Skin epidermis (tissue), 12 donors: ENCODE measurements at regions not wholly inside any gene's neighbourhood (a gene's known extent, or its start where the extent isn't known, plus 50 kb on each side); places are given as distances from the start of the nearest gene placed in this dataset.
"Not testable (repeated sequence)": the region's sequence is repeated elsewhere in the genome, so short reads cannot be mapped to it uniquely, and the experiment has no call there.

Experiments
- H3K27ac ChIP-seq, 21 experiments: fragments of 200-600 bp; sonication (generic) in 11 of 21; one replicate each; pipeline ENCODE4 v1.5.0; 2020; ENCODE audit warnings: mild to moderate bottlenecking in 3 of 21, inconsistent platforms in 2 of 21, moderate library complexity in 2 of 21
- H3K4me3 ChIP-seq, 7 experiments: fragments of 200-600 bp; sonication (generic) in 2 of 7; one replicate each; pipeline ENCODE4 v1.5.0; 2020; ENCODE audit warnings: inconsistent platforms in 2 of 7, mild to moderate bottlenecking in 2 of 7, moderate library complexity in 1 of 7

DNA sequence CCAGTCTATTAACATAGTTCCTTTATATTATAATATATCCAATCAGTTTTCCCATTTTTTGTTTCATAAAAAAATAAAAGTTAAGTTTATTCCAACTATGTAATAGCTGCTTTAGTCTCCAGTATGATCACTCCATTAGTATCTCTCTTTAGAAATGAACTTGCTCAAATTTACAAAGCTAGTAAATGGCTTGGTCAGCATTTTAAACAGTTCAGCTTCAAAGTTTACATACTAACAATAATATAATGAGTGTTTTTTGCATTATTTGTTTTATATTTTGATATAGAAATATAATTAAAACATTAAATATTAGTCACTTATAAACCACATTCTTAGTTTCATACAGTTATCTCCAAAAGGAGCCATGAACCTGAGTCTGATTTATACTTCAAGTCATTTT lies 1073.8 kb downstream of the SLITRK5 start:
- H3K27ac ChIP-seq, result no peak overlapping the region
- no peak overlapping the region for H3K4me3 ChIP-seq

DNA sequence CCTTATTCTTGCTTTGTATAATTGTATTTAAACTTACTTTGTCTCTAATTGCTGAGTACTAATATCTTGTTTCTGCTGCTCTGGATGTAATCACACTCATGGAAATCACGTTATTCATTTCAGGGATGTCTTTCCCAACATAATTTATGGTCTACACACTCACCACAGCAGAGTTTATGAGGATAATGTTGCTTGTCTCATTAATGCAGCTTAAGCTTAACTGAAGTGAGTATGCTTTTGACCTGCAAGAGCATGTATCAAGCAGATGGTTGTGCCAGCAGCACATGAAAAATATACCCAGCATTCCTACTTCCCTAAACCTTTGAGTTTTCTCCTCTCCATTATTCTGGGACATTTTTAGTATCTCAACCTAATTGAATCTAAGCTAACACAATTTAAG lies 1080.9 kb downstream of the SLITRK5 start:
- no peak overlapping the region for H3K27ac ChIP-seq
- H3K4me3 ChIP-seq, result no peak overlapping the region

DNA sequence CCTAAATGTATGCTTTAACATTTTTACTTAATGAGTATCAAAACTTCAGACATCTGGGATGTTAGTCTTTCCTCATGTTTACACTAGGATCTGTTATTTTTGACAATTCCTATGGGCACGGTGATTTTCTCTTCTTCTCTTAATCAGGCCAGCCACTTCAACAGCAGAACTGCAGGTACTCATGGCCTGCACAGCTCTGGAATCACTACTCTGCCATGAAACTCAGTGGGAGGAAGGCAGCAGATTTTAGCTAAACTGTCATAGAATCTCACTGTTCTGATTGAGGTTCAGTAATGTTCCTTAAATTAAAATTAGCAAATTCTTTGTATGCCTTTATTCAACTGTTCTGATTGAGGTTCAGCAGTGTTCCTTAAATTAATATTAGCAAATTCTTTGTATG lies 1083.0 kb downstream of the SLITRK5 start:
- H3K4me3 ChIP-seq, result no peak overlapping the region

DNA sequence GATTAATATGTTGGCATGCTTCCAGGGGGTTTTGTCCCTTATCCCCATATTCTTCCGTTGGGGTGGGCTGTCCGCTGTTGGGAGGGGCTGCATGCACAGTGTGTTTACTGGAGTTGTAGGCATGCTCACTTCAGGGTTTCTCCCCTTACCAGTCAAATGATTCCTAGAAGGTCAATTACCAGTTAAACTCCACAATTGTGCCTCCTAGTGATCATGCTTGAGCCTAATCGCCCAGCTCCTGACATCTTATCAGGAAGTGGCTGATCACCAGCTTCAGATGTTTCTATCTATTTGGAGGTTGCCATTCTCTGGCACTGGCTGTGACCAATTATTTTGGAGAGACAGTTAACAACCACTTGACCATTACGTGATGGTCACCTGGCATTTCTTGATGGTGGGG lies 1090.0 kb downstream of the SLITRK5 start:
- no peak overlapping the region for H3K4me3 ChIP-seq

More for the DNA sequence above, 1083.0 kb downstream of the SLITRK5 start:
- no peak overlapping the region for H3K27ac ChIP-seq

DNA sequence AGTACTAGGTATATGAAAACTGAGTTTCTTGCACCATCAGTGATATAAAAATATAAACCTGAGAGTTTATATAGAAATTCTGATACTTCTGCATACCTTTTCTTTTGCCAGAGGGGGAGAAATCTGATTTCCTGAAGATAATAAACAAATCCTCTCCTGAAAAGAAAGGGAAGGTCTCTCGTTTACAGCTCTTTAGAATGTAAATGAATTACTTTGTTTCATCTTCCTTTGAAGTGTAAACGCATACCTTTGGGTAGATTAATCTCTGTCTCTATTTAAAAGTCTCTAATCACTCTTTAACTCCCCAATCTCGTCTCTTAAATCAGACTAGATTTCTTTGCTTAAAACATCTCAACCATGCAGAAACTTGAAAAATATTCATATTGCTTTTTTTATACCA lies 1092.9 kb downstream of the SLITRK5 start:
- Histone ChIP-seq H3K4me3 (no peak overlapping the region), H3K27ac (no peak overlapping the region)

More for the DNA sequence above, 1090.0 kb downstream of the SLITRK5 start:
- H3K27ac ChIP-seq, result no peak overlapping the region

DNA sequence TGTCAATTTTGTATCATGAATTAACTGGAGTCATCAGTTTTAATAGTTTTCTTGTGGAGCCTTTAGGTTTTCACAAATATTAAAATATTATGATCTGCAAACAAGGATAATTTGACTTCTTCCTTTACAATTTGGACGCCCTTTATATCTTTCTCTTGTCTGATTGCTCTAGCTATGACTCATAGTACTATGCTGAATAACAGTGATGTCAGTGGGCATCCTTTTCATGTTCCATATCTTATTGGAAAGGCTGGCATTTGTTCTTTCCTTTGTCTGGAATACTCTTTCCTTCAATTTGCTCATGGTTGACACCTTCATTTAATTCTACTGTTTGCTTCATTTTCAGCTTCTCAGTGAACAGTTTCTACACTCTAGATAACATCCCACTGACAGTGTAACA lies 1129.3 kb downstream of the SLITRK5 start:
- Histone ChIP-seq H3K4me3 (no peak overlapping the region), H3K27ac (no peak overlapping the region)

DNA sequence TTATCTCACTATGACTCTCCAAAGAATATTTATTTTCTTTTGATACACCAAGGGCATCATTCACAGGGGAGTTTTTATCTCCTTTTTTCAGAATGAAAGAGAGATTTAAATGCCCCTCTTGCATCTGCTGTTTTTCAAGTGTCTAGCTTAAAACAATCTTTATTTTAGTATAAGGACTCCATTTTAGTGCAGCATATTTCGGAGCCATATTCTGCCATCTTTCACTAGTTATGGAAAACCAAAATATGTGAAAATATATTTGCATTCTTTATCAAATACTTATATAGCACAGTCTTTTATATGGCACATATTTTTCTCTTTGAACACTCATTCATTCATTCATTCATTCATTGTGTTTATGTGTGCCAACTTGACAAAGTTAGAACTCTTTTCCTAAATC lies 1130.2 kb downstream of the SLITRK5 start:
- H3K4me3 ChIP-seq, result no peak overlapping the region
- no peak overlapping the region for H3K27ac ChIP-seq

DNA sequence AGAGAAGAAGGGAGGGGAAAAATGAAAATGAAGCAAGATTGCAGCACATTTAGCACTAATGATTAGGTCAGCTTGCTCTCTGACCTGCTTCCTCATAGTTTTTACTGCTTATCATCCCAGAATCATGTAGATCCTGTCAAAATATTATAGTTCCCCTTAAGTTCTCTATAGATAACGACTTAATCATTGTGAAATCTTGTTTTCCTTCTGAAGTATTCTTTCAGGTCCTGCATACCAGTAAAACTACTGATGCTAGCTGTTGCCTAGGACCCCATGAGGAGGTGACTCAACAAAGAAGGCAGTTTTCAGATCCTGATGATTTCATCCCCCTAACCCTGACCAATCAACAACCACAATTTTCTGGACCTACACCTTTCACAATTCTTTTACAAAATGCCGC lies 1131.7 kb downstream of the SLITRK5 start:
- no peak overlapping the region for H3K4me3 ChIP-seq
- no peak overlapping the region for H3K27ac ChIP-seq

DNA sequence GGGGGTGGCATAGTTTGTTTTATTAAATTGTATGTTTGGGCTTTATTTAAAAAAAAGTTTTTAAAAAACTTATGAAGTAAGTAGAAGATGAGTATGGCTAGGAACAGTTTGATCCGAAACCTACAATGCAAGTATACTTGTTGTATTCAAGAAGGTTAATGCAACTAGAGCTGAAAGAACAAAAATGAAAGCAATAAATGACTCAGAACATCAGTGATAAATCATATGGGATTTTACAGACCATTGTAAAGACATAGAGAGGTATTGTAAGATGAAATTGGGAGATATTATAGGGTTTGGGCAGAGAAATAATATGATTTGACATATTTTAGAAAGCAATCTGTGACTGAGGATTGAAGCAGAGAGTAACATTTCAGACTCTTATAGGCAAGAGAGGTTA lies 1135.3 kb downstream of the SLITRK5 start:
- H3K4me3 ChIP-seq, result no peak overlapping the region
- no peak overlapping the region for H3K27ac ChIP-seq

DNA sequence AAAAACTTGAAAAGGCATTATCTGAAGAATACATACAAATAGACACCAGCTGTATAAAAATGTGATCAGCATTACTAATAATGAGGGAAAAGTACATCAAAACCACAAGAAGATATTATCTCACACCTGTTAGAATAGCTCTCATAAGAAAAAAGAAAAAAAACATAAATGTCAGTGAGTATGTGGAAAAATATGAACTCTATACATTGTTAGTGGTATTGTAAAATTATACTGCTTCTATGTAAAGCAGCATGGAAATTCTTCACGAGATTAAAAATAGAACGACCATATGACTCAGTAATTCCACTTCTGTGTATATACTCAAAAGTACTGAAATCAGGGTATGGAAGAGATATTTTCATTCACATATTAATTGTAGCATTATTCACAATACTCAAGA lies 1146.4 kb downstream of the SLITRK5 start:
- Histone ChIP-seq H3K27ac (no peak overlapping the region), H3K4me3 (no peak overlapping the region)

DNA sequence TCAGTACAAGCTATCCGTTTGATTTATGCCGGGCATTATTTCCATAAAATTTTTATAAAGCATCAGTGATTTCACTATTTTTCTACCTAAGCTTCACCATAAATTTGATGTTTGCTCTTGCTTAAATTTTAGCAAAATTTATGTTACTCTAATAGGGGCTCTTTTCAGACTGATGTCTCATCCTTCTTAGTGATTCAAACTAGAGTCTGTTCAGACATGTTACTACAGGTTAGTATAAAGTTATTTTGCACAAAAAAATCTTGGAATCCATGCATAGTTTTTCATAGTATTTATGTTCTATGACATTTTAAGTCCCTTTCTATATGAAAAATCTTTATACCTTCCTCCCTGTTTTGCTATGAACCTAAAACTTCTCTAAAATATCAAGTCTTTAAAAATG lies 1151.9 kb downstream of the SLITRK5 start:
- no peak overlapping the region for H3K4me3 ChIP-seq
- H3K27ac ChIP-seq, result no peak overlapping the region

DNA sequence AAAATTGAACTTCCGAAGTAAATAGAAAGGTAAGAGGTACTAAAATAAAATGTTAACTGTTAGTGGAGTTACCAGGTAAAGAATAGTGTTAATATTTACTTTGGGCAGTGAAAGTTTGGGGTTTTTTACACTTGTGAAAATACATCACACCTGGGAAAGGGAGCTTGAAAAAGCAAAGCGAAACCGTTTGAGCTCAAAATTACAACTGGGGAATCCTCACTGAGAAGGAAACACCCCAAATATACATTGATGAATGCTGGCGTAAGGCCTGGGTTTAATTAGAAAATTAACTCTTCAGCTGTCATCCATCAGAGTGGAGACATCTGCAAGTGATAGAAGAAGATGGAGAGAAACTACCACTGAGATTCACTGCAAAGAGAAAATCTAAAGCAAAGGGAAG lies 1153.0 kb downstream of the SLITRK5 start:
- Histone ChIP-seq H3K27ac (no peak overlapping the region), H3K4me3 (no peak overlapping the region)

DNA sequence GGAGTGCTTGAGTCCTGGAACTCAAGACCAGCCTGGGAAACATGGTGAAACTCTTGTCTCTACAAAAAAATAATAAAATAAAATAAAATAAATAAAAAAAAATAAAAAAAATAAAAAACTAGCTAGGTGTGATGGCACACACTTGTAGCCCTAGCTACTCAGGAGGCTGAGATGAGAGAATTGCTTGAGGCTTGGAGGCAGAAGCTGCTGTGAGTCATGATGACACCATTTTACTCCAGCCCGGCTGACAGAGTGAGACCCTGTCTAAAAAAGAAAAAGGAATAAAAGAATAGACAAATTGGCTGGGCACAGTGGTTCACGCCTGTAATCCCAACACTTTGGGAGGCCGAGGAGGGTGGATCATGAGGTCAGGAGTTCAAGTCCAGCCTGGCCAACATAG lies 1168.9 kb downstream of the SLITRK5 start:
- Histone ChIP-seq H3K4me3 (no peak overlapping the region), H3K27ac (no peak overlapping the region)

DNA sequence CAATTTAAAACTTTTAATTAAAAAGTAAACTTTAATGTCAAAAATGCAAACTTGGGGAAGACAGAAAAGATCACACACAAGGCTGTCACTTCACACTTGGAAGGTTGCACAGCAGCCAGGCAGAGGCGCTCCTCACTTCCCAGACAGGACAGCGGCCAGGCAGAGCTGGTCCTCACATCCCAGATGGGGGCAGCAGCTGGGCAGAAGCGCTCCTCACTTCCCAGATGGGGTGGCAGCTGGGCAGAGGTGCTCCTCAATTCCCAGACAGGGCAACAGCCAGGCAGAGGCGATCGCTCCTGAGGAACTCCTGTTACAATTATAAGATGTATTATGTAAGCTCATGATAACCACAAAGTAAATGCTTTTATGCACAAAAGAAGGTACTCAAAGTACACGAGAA lies 1181.1 kb downstream of the SLITRK5 start:
- H3K27ac ChIP-seq, H3K4me3 ChIP-seq: not testable (repeated sequence)

DNA sequence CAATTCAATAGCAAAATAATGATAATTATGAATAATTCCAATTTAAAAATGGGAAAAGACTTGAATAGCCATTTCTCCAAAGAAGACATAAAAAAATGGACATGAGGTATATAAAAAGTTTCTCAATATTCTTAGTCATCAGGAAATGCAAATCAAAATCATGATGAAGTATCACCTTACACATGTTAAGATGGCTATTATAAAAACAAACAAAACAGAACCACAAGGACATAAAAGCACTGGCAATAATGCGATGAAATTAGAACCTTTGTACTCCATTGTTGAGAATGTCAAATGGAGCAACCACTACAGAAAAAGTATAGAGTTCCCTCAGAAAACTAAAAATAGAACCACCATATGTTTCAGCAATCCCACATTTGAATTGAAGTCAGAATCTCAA lies 1186.1 kb downstream of the SLITRK5 start:
- Histone ChIP-seq H3K27ac (no peak overlapping the region), H3K4me3 (no peak overlapping the region)

DNA sequence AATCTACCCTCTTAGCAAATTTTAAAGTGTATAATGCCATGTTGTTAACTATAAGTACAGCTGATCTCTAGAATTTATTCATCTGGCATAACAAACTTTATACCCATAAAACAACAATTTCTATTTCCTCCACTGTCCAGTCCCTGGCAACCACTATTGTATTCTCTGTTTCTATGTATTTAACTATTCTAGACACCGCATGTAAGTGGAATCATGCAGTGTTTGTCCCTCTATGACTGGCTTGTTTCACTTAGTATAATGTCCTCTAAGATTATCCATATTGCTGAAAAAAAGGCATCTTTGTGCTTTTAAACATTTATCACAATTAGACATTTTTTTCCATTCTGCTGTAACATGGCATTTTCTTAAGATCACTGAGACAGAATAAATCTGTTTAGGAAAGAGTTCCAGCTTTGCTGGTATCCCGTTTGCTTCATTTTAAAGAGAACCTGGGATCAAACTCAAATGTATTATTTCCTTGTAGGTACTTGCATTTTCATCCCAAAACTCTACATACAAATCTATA lies 1191.0 kb downstream of the SLITRK5 start:
- H3K4me3 ChIP-seq, result no peak overlapping the region
- H3K27ac ChIP-seq, result no peak overlapping the region

DNA sequence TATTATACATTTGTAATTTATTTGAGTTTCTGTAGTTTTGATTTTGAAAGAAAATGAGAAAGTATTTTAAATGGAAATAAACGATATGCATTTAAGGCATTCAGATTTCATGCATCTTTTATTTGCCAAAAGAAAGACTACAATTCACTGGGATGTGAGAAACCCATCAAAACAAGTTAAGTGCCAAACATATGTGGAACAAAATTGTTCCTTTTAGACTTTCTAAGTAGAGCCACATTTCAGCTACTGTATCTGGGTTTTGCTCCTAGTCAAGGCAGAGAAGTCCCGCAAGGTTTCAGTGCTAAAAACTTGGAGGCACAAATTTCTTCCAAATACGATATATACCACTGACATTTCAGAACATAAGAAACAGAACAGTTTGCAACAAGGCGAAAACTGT lies 1191.9 kb downstream of the SLITRK5 start:
- Histone ChIP-seq H3K4me3 (no peak overlapping the region), H3K27ac (no peak overlapping the region)

DNA sequence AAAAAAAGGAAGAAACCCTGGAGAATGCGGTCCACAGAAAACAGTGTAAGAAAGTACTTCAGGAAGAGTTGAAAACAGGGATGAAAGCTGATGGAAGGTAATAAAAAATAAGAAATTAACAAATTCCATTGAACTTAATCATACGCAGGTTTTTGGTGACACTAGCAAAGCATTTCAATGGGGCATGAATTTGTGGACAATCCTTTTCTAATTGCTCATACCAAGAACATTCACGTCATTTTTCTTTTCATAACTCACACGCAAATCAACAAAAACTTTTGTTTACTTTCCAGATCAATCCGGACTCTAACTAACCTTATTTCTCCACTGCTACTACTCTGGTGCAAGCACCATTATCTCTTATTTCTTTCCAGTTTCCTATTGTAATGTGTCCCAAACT lies 1195.0 kb downstream of the SLITRK5 start:
- H3K27ac ChIP-seq, result no peak overlapping the region

DNA sequence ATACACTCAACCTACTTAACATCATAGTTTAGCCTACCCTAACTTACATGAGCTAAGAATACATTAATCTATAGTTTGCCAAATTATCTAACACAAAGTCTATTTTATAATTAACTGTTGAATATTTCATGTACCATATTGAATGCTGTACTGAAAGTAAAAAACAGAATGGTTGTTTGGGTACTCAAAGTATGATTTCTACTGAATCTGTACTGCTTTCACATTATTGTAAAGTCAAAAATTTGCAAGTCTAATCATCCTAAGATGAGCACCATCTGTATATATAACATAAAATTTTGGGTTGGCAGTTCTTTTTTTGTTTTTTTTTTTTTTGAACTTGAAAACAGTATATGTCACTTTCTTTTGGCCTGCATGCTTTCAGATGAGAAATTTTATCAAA lies 1212.6 kb downstream of the SLITRK5 start:
- H3K4me3 ChIP-seq, result no peak overlapping the region
- no peak overlapping the region for H3K27ac ChIP-seq

More for the DNA sequence above, 1195.0 kb downstream of the SLITRK5 start:
- H3K4me3 ChIP-seq, result no peak overlapping the region

DNA sequence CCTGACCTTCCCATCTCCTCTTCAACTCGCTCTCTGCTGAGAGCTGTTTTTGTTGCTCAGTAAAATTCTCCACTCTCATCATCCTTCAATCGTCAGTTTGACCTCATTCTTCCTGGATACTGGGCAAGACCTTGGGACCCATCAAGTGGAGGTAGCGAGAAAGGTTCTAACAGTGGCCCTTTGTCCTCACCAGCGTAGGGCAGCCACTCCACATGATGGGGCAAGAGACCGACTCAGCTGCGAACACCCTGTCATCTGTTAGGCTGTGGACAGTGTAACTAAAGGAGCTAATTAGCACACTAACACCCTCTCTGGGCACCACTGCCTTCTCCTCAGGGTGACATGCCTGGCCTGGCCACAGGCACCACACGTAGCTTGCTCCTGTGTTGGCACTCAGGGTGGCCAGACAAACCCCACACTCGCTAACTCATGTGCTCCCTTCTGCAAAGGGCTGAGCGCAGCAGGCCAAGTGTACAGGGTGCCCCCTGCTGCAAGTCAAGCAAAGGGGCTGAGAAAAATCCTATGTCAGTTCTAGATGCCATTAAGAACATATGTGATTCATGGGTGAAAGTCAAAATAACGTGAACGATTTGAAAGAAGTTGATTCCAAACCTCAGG lies 1216.0 kb downstream of the SLITRK5 start:
- Histone ChIP-seq H3K4me3 (no peak overlapping the region), H3K27ac (no peak overlapping the region)

DNA sequence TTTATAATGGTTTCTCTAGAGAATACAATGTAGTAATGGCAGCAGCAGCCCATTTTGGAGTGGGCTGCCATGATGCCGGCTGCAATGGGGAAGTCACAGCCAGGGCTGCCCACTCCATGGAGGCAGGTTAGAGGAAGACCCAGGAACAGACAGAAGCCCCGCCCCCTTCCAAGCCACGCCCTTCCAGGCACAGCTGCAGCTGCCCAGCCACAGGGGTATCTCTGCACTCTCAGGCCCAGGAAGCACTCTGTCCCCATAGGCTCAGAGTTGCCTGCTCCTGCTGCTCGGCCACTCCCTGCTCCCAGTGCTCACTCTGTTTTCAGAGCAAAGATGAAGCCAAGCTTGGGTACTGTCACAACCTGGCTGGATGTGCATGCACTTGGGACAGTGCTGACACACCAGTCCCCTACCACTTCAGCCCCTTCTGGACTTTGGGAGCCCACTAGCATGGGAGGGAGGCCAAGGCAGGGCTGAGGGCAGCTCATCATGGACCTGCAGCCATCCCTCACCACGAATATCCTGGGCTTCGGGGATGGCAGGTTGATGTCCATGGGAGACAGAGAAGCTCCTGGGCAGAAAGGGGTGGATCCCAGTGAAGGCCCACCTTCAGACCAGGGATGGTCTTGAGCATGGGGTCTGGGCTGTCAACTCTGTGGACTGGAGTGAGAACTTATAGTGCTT lies 1224.2 kb downstream of the SLITRK5 start:
- Histone ChIP-seq H3K27ac (no peak overlapping the region), H3K4me3 (no peak overlapping the region)

DNA sequence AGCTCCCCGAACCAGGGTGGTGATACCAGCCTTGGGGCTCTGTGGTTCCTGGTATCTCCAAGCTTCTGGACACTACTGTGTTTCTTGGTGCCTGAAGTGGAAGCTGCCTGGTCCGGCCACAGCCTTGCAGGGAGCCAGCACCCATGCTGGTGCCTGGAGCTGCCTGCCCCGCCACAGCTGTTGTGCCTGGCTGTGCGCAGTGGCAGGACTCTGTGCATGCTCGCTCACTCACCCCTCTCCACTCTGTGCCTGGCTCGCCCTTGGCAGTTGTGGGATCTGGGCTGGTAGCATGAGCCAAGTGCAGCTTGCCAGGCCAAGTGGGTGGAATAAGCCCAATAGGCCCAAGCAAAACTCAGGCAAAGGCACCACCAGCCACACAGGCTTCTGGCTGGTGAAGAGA lies 1225.3 kb downstream of the SLITRK5 start:
- H3K27ac ChIP-seq, result no peak overlapping the region
- H3K4me3 ChIP-seq, result no peak overlapping the region
